HG03354 (cell line): ENCODE measurements at regions not wholly inside any gene's neighbourhood (a gene's known extent, or its start where the extent isn't known, plus 50 kb on each side); places are given as distances from the start of the nearest gene placed in this dataset.
"Not testable (repeated sequence)": the region's sequence is repeated elsewhere in the genome, so short reads cannot be mapped to it uniquely, and the experiment has no call there.

Source experiments
- ATAC-seq: cut with Tn5 transposase; IDR thresholded peaks from one replicate; pipeline ENCODE4 v1.9.1; 2021; ENCODE audit warnings: mild to moderate bottlenecking; ENCODE audit not compliant: unreplicated experiment, poor library complexity, severe bottlenecking

DNA sequence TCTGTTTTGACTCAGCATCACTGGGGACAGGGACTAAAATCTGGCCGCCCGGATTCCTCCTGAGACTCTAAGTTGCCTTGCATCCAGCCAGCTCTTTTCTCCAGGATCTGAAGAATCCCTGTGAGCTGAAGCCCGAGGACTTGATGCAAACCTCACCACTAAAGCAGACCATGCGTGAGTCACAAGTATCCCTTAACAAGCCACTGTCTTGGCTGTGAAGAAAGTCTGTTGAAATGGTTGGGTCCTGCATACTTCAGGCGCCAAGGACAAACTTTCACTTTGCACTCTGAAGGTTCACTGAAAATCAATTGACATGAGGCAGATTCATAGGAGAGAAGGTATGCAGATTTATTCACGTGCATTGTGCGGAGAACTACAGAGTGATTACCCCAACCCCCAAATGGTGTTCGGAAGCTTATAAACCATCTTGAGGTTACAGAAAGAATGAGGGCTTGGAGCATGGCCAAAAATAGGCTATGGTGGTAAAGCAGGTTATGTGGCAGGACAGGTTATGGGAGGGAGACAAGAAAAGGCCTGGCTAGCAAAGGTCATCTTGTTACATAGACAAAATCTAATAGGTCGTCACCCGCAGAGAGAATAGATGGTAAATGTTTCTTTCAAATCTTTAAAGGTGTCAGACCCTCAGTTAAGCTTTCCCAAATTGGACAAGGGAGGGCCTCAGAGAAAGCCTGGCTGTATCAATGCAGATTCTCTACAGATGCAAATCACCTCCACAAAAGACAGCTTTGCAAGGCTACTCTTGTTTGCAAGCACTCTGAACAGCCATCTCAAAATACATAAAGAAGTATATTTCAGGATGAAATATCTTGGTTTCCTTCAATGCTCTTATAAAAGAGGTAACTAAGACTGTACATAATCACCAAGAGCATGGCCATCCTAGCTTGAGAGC lies 126.3 kb upstream of the PLAAT1 start:
- no peak for ATAC-seq

DNA sequence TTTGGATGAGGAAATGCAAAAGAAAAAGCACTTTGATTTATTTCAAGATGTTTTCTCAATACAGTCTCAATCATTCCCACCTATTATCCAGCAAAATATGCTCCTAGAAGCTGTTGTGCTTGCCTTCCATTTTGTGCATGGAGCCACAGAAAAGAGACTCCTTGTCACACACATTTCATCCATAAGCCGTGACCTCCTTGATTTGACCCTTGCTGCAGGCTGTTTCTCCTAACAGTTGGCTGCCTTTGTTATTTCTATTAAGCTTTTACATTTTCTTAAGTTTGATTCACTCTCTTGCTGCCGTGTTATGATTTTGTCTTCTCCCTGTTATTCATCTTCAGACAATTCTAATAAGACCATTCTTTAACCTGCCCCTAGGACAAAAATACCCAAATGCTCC lies 124.2 kb upstream of the PLAAT1 start:
- no peak for ATAC-seq

DNA sequence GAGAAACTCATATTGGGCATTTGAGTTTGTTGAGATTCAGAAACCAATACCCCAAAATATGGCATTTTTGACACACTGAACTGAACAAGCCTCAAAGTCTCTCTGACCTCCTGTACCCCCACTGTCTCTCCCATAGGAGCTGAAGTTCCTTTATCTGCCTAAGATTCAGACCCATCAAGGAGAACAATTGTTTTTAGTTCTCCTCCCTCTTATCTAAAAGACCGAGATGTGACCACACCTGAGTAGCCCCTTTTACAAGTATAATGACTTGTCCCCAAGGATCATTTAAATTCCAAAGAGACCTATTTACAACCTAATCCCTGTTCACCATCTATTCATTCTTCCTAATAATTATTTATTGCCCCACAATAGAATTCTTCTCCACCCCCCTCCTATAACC lies 122.1 kb upstream of the PLAAT1 start:
- ATAC-seq: no peak

DNA sequence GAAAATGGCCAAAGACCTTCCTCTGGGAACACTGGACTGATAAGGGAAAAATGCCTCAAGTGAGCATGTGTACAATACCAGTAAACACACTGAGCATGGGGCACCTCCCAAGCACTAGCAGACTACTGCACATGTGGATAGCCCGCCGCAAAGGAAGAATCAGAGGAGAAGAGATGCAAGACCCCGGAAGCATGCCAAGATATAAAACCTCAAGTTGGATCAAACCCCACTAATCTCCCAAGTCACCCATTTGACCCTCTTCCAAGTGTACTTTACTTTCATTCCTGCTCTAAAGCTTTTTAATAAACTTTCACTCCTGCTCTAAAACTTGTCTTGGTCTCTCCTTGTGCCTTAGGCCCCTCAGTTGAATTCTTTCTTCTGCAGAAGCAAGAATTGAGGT lies 121.1 kb upstream of the PLAAT1 start:
- no peak for ATAC-seq

DNA sequence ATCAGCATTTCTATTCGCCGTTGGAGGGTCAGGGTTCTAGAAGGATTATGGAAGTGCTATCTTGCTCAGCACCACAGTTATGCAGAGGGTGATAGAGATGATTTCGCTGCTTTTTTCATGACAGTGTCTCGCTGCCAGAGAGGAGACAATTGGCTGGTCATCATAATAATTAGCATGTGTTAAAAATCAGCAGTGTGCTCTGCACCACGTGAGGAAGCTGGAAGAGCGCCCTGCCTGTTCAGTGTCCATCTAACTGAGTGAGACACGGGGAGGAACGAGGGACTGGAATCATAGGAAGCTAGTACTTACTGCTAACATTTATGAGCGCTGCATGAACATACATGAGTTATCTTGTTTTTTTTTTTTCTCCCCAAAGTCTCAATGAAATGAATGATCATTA lies 116.2 kb upstream of the PLAAT1 start:
- no peak for ATAC-seq

DNA sequence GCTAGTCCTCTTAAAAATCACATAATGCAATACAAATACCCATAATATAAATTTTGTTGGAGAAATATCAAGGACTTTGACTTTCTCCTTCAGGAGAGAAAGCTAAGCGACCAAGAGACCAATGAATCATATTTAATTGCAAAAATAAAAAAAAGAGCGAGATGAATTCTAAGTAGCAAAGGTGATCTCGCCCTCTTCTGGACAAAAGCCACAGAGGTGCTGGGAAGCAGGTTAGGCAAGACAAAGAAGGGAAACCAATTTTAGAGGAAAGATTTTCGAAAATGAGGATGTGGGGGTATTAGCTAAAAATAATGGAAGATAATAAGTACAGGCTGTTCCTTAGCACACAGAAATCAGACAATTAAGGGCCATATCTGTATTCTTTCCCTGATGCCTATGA lies 111.4 kb upstream of the PLAAT1 start:
- ATAC-seq: no peak

DNA sequence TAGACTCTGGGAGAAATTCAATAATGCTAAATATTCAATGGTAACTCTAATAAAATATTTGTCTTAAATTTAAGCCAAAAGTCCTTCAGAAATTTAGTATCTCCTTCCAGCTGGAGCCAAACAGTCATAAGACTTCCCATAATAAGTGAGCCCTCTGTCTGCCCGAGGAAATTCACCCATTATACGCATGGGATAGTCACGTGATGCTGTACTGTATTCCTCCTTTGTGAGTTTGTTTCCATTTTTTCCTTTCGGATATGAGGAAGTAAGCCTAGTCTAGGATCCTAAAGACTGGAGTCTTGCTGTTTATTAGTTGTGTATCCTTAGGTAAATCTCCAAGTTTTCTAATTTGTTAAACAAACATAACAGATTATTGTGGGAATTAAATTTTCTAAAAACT lies 110.4 kb upstream of the PLAAT1 start:
- no peak for ATAC-seq

DNA sequence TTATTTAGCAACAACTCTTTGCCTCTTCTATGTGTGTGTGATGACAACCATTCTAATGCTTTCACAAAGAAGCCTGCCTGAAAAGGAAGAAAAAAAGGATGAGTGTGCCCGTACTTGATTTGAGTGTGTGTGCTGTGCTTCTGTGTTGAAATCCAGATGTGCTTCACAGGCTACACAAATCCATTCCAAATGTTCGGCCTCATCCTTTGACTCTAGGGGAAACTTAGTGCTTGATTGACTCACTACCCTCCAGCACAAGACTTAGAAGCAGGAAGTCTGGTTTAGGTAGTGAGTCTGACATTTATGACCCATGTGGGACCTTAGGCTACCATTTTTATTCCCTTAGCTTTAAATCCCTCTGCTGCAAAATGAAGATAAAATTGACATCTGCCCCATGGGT lies 108.8 kb upstream of the PLAAT1 start:
- ATAC-seq: no peak

DNA sequence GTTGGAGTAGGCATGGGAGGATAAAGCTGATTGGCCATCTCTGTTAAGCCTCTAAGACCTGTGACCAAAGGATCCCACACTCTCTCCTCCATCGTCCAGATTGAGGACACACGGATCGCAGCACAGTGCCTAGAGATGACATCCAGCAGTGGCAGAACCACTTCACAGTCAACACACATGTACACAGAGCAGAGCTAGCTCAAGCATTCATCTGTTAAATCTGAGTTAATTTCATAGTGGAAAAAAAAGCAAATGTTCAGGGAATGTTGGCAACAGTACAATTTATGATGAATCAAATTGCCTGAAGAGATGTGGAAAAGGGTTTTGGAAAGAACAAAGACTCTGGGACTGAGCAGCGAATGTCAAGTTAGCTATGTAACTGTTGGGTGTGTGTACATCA lies 108.1 kb upstream of the PLAAT1 start:
- no peak for ATAC-seq

DNA sequence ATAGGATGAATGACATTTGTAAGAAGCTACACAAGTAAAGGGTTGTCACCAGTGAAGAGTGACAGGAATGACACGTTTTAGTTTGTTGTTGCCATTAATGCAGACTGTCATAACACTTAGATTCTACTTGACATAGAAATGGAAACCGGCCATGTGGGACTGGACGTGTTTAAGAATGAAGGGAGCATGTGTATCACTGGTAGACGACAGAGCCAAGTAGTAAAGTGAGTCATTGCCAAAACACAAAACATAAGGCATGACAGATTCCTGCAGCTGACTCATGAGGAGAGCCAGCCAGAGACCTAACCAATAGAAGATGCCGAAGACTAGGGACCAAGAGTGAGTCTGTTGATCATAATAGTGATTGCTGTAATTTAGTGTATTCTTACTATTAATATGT lies 106.2 kb upstream of the PLAAT1 start:
- ATAC-seq: no peak

DNA sequence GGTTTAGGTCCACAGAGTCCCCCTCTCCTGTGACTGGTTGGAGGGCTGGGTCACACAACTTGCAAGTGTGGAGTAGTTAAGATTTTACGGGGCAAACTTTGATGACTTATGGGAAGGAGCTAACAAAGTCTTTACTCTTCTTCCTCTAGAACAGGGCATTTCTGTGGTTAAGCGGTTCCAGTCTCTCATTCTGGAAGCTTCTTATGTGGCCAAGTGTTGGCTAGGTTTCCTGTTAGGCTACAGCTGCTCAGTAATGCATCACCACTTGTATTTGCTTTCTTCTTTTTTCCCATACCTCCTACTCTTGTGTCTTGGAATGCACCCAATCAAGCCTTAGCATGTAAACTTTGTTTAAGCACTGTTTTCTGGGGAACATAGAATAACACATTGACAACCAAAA lies 100.6 kb upstream of the PLAAT1 start:
- ATAC-seq: no peak

DNA sequence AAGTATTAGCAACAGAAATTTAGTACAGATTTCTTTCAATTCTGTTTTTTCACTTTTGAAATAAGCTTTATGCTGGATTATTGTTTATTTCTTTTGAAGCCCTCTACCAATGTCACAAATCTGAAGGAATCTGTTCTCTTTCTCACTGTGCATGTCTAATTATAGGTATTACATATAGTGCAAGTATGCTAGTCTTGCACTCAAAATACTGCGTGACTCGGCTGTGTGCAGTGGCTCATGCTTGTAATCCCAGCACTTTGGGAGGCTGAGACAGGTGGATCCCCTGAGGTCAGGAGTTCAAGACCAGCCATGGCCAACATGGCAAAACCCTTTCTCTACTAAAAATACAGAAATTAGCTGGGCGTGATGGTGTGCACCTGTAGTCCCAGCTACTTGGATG lies 95.8 kb upstream of the PLAAT1 start:
- ATAC-seq: no peak

DNA sequence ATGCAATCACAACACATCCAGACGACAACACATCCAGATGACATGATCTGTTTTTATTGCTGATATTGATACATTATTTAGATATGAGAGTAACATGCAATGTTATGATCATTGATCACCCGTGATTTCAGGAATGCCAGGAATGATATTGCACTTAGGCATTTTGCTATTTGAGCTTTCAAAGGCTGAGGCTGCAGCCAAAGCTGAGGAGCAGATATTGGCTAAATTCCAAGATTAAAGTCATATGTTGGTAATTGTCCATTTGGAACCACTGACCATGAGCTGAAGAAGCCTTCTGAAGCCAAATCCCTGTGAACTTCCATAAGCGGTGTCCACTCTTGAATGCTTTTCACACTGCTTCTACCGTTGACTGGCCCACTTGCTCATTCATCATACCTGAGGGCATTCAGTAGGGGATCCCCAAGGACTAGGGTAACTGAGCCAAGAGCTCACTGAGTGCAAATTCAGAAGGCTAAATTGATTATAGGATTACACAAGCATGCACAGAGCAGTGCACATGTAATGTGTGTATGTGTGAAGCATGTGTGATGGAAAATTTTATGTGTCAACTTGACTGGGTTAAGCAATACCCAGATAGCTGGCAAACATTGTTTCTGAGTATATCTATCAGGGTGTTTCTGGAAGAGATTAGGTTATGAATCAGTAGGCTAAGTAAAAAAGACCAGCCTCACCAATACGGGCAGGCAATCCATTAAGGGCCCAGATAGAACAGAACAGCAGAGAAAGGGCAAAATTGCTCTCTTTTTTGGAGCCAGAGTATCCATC lies 92.1 kb upstream of the PLAAT1 start:
- no peak for ATAC-seq

DNA sequence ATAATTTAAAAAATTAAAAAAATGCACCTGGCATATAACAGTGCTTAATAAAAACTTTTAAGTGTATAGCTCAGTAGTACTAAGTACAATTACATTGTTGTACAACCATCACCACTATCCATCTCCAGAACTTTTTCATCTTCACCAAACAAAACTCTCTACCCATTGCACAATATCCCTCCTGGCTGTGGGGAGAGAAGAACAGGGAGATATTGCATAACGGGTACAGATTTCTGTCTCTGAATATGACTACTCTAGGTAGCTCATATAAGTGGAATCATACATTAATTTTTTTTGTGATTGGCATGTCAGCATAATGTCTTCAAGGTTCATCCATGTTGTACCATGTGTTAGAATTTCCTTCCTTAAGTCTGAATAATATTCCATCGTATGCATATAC lies 91.0 kb upstream of the PLAAT1 start:
- ATAC-seq: no peak

DNA sequence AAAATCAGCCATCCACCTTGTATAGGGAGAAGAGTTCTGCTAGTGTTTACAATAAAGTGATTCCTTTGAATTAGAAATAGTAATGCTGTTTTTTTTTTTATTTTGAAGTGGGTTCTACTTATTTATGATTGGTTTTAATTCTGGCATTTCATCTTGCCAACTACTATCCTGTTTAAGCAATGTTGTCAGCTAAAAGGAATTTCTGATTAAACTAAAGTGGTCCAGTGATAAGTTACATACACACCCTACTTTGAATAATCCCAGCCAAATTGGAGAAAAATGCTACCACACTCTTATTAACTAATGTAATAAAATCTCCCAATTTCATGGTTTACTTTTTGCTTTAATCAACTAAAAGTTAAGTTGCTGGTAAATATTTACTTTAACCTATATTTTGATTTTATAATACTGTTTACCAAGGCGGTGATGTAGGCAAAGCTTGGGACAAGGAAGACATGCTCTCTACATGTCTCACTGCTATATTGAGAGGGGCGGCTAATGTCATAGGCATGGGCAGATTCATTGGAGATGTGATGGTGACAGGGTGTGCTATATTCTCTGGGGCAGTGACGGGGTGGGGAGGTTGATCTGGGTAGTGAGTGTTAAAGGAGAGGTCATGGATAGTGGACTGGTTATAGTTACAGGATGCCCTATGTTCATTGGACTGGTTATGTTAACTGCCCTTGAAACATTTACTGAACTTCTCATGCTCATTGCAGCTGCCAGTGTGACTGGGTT lies 85.8 kb upstream of the PLAAT1 start:
- ATAC-seq: not testable (repeated sequence)

DNA sequence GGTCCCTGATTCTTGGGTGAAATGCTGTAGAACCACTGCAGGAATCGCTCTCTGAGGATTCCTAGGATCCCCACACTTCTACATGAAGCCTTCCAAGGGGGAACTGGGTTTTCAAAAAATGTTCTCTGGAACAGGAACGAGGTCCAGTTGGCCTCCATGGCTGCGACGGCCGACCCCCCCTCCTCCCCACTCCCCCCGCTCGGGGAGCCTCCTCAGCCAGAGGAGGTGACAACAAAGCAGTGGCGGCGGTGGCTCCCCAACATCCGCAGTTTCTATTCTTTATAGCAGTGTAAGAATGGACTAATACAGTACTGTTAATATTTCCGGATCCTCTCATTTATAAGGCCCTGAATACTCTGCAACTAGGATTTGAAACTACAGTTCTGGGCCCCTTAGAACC lies 84.0 kb upstream of the PLAAT1 start:
- no peak for ATAC-seq

DNA sequence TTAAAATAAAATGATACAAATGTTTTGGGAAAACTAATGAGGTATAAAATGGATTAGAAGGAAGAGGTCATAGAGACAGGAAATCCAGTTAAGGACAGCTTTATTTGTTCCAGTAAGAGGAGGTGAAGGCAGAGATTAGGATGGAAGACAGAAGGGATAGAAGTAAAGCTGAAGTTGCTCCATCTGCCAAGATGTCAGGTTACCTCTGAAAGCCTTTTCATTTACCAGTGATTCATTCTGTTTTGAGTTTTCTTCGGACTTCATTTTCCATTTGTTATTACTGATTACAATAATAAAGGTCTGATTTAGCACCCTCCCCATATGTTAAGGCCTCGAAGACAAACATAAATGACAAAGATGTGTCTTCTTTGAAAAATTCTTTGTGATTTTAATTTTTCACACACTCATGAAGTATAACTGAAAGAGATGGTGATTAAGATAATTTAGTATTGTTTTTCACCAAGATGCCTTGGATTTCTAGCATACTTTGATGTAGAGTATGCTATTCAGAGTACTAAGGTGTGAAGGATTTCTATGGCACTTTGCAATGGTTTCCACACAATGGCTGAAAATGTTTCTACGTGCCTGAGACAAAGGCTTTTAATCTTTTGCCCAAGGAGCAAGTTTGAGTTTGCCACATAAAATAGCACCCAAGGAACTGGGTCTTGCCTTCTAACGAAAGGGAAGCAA lies 75.4 kb upstream of the PLAAT1 start:
- ATAC-seq: no peak

DNA sequence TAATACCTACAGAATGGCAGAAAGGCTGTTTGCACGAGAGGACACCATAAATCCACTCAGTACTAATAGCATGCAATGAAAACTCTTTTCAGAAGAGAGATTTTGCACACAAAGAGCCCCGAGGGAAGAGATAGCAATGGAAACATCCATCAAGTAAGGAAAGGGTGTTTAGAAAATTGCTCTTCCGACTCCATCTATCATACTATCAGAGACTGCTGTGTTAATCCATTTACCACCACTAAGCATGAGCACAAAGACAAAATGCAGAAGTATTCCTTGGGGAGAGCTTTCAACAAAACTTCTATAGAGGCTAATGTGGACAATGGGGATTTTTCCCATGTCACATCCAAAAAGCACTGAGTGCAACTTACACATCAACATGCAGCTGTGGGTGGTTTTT lies 72.1 kb upstream of the PLAAT1 start:
- no peak for ATAC-seq

DNA sequence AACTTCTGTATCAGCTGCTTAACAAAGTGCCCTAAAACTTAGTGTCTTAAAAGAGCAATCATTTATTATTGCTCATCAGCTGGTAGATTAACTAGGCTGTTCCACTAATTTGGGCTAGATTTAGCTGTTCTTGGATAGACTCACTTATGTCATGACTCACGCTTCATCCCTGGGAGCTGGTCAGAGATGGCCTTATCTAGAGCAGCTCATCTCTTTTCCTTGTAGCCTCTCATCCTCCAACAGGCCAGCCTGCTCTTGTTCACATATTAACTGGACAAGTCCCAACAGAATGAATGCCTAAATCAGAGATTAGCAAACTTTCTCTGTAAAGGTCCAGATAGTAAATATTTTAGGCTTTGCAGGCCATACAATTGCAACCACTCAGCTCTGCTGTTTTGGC lies 66.9 kb upstream of the PLAAT1 start:
- ATAC-seq: no peak
